Left renal pelvis (tissue), 4 donors: ENCODE measurements at regions not wholly inside any gene's neighbourhood (a gene's known extent, or its start where the extent isn't known, plus 50 kb on each side); places are given as distances from the start of the nearest gene placed in this dataset.
"Not testable (repeated sequence)": the region's sequence is repeated elsewhere in the genome, so short reads cannot be mapped to it uniquely, and the experiment has no call there.

Experiments used
- DNase-seq, 4 donors: peaks; one replicate each; pipeline ENCODE4 v3.0.0-alpha.2; 2013; ENCODE audit warnings: low read depth in 4 of 4, low spot score in 3 of 4

- no peak for DNase-seq
These were observed 102.6 kb downstream of the PLG start for GRCh38 chr6:160804639-160805038.

- no peak for DNase-seq
These were observed 106.2 kb downstream of the PLG start for GRCh38 chr6:160808263-160808662.

- no peak for DNase-seq
These were observed 108.2 kb downstream of the PLG start for GRCh38 chr6:160810238-160810637.

- DNase-seq = no peak
These were observed 110.1 kb downstream of the PLG start for GRCh38 chr6:160812097-160812496.

GRCh38 chr6:160818934-160819333 is 116.9 kb downstream of the PLG start:
- DNase-seq = no peak

GRCh38 chr6:160820661-160821060 is 118.6 kb downstream of the PLG start:
- not testable (repeated sequence) for DNase-seq

- no peak for DNase-seq
These were observed 129.7 kb downstream of the PLG start for GRCh38 chr6:160831739-160832138.

- no peak for DNase-seq
These were observed 130.4 kb downstream of the PLG start for GRCh38 chr6:160832422-160832821.

GRCh38 chr6:160837146-160837545 is 135.1 kb downstream of the PLG start:
- no peak for DNase-seq

- no peak for DNase-seq
These were observed 140.5 kb upstream of the MAP3K4 start for GRCh38 chr6:160851031-160851430.

GRCh38 chr6:160853946-160854345 is 137.6 kb upstream of the MAP3K4 start:
- DNase-seq = no peak

GRCh38 chr6:160858886-160859285 is 132.7 kb upstream of the MAP3K4 start:
- no peak for DNase-seq

- no peak for DNase-seq
These were observed 131.7 kb upstream of the MAP3K4 start for GRCh38 chr6:160859822-160860221.

- no peak for DNase-seq
These were observed 129.7 kb upstream of the MAP3K4 start for GRCh38 chr6:160861824-160862223.

- DNase-seq = no peak
These were observed 127.8 kb upstream of the MAP3K4 start for GRCh38 chr6:160863782-160864181.

- DNase-seq = no peak
These were observed 120.2 kb upstream of the MAP3K4 start for GRCh38 chr6:160871320-160871719.

- no peak for DNase-seq
These were observed 110.3 kb upstream of the MAP3K4 start for GRCh38 chr6:160881148-160881808.

- no peak for DNase-seq
These were observed 109.6 kb upstream of the MAP3K4 start for GRCh38 chr6:160882006-160882405.

GRCh38 chr6:160882791-160883279 is 108.7 kb upstream of the MAP3K4 start:
- DNase-seq = no peak

GRCh38 chr6:160883560-160883959 is 108.0 kb upstream of the MAP3K4 start:
- no peak for DNase-seq

GRCh38 chr6:160883999-160884398 is 107.6 kb upstream of the MAP3K4 start:
- no peak for DNase-seq

- not testable (repeated sequence) for DNase-seq
These were observed 102.4 kb upstream of the MAP3K4 start for GRCh38 chr6:160889148-160889547.

- DNase-seq = no peak
These were observed 99.9 kb upstream of the MAP3K4 start for GRCh38 chr6:160891690-160892089.
